ENCODE measurements at regions not wholly inside any gene's neighbourhood (a gene's known extent, or its start where the extent isn't known, plus 50 kb on each side); places are given as distances from the start of the nearest gene placed in this dataset.
"Not testable (repeated sequence)": the region's sequence is repeated elsewhere in the genome, so short reads cannot be mapped to it uniquely, and the experiment has no call there.

GRCh38 chr4:66506985-66507384, 836.7 kb upstream of the EPHA5 start:
- Histone ChIP-seq H3K4me1 (ENCODE audit: control insufficient read depth, insufficient read depth, low read length) (no peaks in the 10 kb centered on the region), H3K36me3 (ENCODE audit: control insufficient read depth, insufficient read depth, low read length) (no peaks in the 10 kb centered on the region), H3K4me3 (ENCODE audit: low read depth, low read length) (no peak overlapping the region), H3K27me3 (ENCODE audit: control insufficient read depth, insufficient read depth, low read length) (no peaks in the 10 kb centered on the region), H3K9me3 (ENCODE audit: control insufficient read depth, insufficient read depth, low read depth, low read length) (no peaks in the 10 kb centered on the region), H3K27ac (ENCODE audit: low read depth, low read length) (no peak overlapping the region), H3K9ac (ENCODE audit: low read length) (no peak overlapping the region)

- no peak overlapping the region for H3K27ac ChIP-seq (ENCODE audit: low read depth, low read length)
These were observed 831.7 kb upstream of the EPHA5 start for GRCh38 chr4:66501997-66502396.

GRCh38 chr4:66490729-66491128, 820.4 kb upstream of the EPHA5 start:
- Histone ChIP-seq H3K9me3 (ENCODE audit: control insufficient read depth, insufficient read depth, low read depth, low read length) (peaks cover 3% of the 10 kb centered on the region; the same call in 1 of the 2 replicates), H3K4me3 (ENCODE audit: low read depth, low read length) (no peak overlapping the region), H3K27ac (ENCODE audit: low read depth, low read length) (no peak overlapping the region), H3K27me3 (ENCODE audit: control insufficient read depth, insufficient read depth, low read length) (no peaks in the 10 kb centered on the region), H3K4me1 (ENCODE audit: control insufficient read depth, insufficient read depth, low read length) (no peaks in the 10 kb centered on the region), H3K9ac (ENCODE audit: low read length) (no peak overlapping the region), H3K36me3 (ENCODE audit: control insufficient read depth, insufficient read depth, low read length) (no peaks in the 10 kb centered on the region)

More at GRCh38 chr4:66501997-66502396, 831.7 kb upstream of the EPHA5 start:
- no peaks in the 10 kb centered on the region for H3K36me3 ChIP-seq (ENCODE audit: control insufficient read depth, insufficient read depth, low read length)
- no peak overlapping the region for H3K9ac ChIP-seq (ENCODE audit: low read length)
- no peaks in the 10 kb centered on the region for H3K27me3 ChIP-seq (ENCODE audit: control insufficient read depth, insufficient read depth, low read length)
- no peak overlapping the region for H3K4me3 ChIP-seq (ENCODE audit: low read depth, low read length)
- H3K9me3 ChIP-seq (ENCODE audit: control insufficient read depth, insufficient read depth, low read depth, low read length): no peaks in the 10 kb centered on the region
- H3K4me1 ChIP-seq (ENCODE audit: control insufficient read depth, insufficient read depth, low read length): no peaks in the 10 kb centered on the region

- H3K27me3 ChIP-seq (ENCODE audit: control insufficient read depth, insufficient read depth, low read length): no peaks in the 10 kb centered on the region
- H3K4me3 ChIP-seq (ENCODE audit: low read depth, low read length): no peak overlapping the region
- H3K9me3 ChIP-seq (ENCODE audit: control insufficient read depth, insufficient read depth, low read depth, low read length): peaks cover 3% of the 10 kb centered on the region; the same call in 1 of the 2 replicates
- H3K4me1 ChIP-seq (ENCODE audit: control insufficient read depth, insufficient read depth, low read length): no peaks in the 10 kb centered on the region
- no peak overlapping the region for H3K9ac ChIP-seq (ENCODE audit: low read length)
- no peaks in the 10 kb centered on the region for H3K36me3 ChIP-seq (ENCODE audit: control insufficient read depth, insufficient read depth, low read length)
- no peak overlapping the region for H3K27ac ChIP-seq (ENCODE audit: low read depth, low read length)
These were observed 819.6 kb upstream of the EPHA5 start for GRCh38 chr4:66489783-66490452.

GRCh38 chr4:66489370-66489769, 819.1 kb upstream of the EPHA5 start:
- Histone ChIP-seq H3K27ac (ENCODE audit: low read depth, low read length) (no peak overlapping the region), H3K9me3 (ENCODE audit: control insufficient read depth, insufficient read depth, low read depth, low read length) (no peaks in the 10 kb centered on the region), H3K9ac (ENCODE audit: low read length) (no peak overlapping the region), H3K4me1 (ENCODE audit: control insufficient read depth, insufficient read depth, low read length) (no peaks in the 10 kb centered on the region), H3K4me3 (ENCODE audit: low read depth, low read length) (no peak overlapping the region), H3K27me3 (ENCODE audit: control insufficient read depth, insufficient read depth, low read length) (no peaks in the 10 kb centered on the region), H3K36me3 (ENCODE audit: control insufficient read depth, insufficient read depth, low read length) (no peaks in the 10 kb centered on the region)

- no peak overlapping the region for H3K9ac ChIP-seq (ENCODE audit: low read length)
- H3K9me3 ChIP-seq (ENCODE audit: control insufficient read depth, insufficient read depth, low read depth, low read length): no peaks in the 10 kb centered on the region
- H3K4me1 ChIP-seq (ENCODE audit: control insufficient read depth, insufficient read depth, low read length): no peaks in the 10 kb centered on the region
- no peak overlapping the region for H3K4me3 ChIP-seq (ENCODE audit: low read depth, low read length)
- H3K27ac ChIP-seq (ENCODE audit: low read depth, low read length): no peak overlapping the region
- H3K36me3 ChIP-seq (ENCODE audit: control insufficient read depth, insufficient read depth, low read length): no peaks in the 10 kb centered on the region
- no peaks in the 10 kb centered on the region for H3K27me3 ChIP-seq (ENCODE audit: control insufficient read depth, insufficient read depth, low read length)
These were observed 815.8 kb upstream of the EPHA5 start for GRCh38 chr4:66486068-66486467.

GRCh38 chr4:66482186-66482585, 811.9 kb upstream of the EPHA5 start:
- H3K9ac ChIP-seq (ENCODE audit: low read length): no peak overlapping the region
- no peak overlapping the region for H3K4me3 ChIP-seq (ENCODE audit: low read depth, low read length)
- H3K9me3 ChIP-seq (ENCODE audit: control insufficient read depth, insufficient read depth, low read depth, low read length): no peaks in the 10 kb centered on the region
- H3K36me3 ChIP-seq (ENCODE audit: control insufficient read depth, insufficient read depth, low read length): no peaks in the 10 kb centered on the region
- no peak overlapping the region for H3K27ac ChIP-seq (ENCODE audit: low read depth, low read length)
- no peaks in the 10 kb centered on the region for H3K4me1 ChIP-seq (ENCODE audit: control insufficient read depth, insufficient read depth, low read length)
- no peaks in the 10 kb centered on the region for H3K27me3 ChIP-seq (ENCODE audit: control insufficient read depth, insufficient read depth, low read length)

- no peaks in the 10 kb centered on the region for H3K36me3 ChIP-seq (ENCODE audit: control insufficient read depth, insufficient read depth, low read length)
- H3K4me3 ChIP-seq (ENCODE audit: low read depth, low read length): no peak overlapping the region
- H3K9me3 ChIP-seq (ENCODE audit: control insufficient read depth, insufficient read depth, low read depth, low read length): no peaks in the 10 kb centered on the region
- no peaks in the 10 kb centered on the region for H3K4me1 ChIP-seq (ENCODE audit: control insufficient read depth, insufficient read depth, low read length)
- H3K27me3 ChIP-seq (ENCODE audit: control insufficient read depth, insufficient read depth, low read length): no peaks in the 10 kb centered on the region
- no peak overlapping the region for H3K9ac ChIP-seq (ENCODE audit: low read length)
- no peak overlapping the region for H3K27ac ChIP-seq (ENCODE audit: low read depth, low read length)
These were observed 805.3 kb upstream of the EPHA5 start for GRCh38 chr4:66475596-66475995.

- peaks cover 13% of the 10 kb centered on the region for H3K9me3 ChIP-seq (ENCODE audit: control insufficient read depth, insufficient read depth, low read depth, low read length)
- no peak overlapping the region for H3K9ac ChIP-seq (ENCODE audit: low read length)
- no peak overlapping the region for H3K27ac ChIP-seq (ENCODE audit: low read depth, low read length)
- no peaks in the 10 kb centered on the region for H3K4me1 ChIP-seq (ENCODE audit: control insufficient read depth, insufficient read depth, low read length)
- no peaks in the 10 kb centered on the region for H3K27me3 ChIP-seq (ENCODE audit: control insufficient read depth, insufficient read depth, low read length)
- H3K4me3 ChIP-seq (ENCODE audit: low read depth, low read length): no peak overlapping the region
- no peaks in the 10 kb centered on the region for H3K36me3 ChIP-seq (ENCODE audit: control insufficient read depth, insufficient read depth, low read length)
These were observed 794.8 kb upstream of the EPHA5 start for GRCh38 chr4:66465111-66465510.

- peaks cover 13% of the 10 kb centered on the region for H3K9me3 ChIP-seq (ENCODE audit: control insufficient read depth, insufficient read depth, low read depth, low read length)
- H3K27me3 ChIP-seq (ENCODE audit: control insufficient read depth, insufficient read depth, low read length); H3K9ac ChIP-seq (ENCODE audit: low read length); H3K27ac ChIP-seq (ENCODE audit: low read depth, low read length); H3K36me3 ChIP-seq (ENCODE audit: control insufficient read depth, insufficient read depth, low read length); H3K4me3 ChIP-seq (ENCODE audit: low read depth, low read length); H3K4me1 ChIP-seq (ENCODE audit: control insufficient read depth, insufficient read depth, low read length): not testable (repeated sequence)
These were observed 792.6 kb upstream of the EPHA5 start for GRCh38 chr4:66462890-66463289.

- Histone ChIP-seq H3K9ac (ENCODE audit: low read length) (no peak overlapping the region), H3K9me3 (ENCODE audit: control insufficient read depth, insufficient read depth, low read depth, low read length) (no peaks in the 10 kb centered on the region), H3K4me3 (ENCODE audit: low read depth, low read length) (no peak overlapping the region), H3K4me1 (ENCODE audit: control insufficient read depth, insufficient read depth, low read length) (no peaks in the 10 kb centered on the region), H3K27me3 (ENCODE audit: control insufficient read depth, insufficient read depth, low read length) (no peaks in the 10 kb centered on the region), H3K27ac (ENCODE audit: low read depth, low read length) (no peak overlapping the region), H3K36me3 (ENCODE audit: control insufficient read depth, insufficient read depth, low read length) (no peaks in the 10 kb centered on the region)
These were observed 781.5 kb upstream of the EPHA5 start for GRCh38 chr4:66451741-66452140.
